HG03571 (cell line): ENCODE measurements at regions not wholly inside any gene's neighbourhood (a gene's known extent, or its start where the extent isn't known, plus 50 kb on each side); places are given as distances from the start of the nearest gene placed in this dataset.

Experiments
- ATAC-seq: cut with Tn5 transposase; IDR thresholded peaks from one replicate; pipeline ENCODE4 v1.9.1; 2021; ENCODE audit not compliant: unreplicated experiment

DNA sequence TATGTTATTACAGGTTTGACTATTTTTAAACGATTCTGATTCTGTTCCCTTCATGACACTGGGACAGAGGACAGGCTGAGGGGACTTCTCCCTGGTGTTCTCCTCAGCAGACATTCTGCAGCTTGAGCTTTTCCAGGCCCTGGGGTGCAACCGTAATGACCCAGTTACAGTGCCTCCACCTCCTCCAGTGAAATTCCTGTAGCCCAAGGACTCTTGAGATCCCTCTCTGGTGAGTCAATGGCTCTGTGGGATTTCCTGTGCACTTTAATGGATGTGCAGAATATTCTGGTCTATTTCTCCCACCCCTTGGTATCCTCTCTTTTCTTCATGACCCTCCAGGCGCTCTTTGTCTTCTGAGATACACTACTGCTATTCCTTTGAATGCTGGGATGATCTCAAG is 319.3 kb downstream of the INHBA start:
- no peak for ATAC-seq

DNA sequence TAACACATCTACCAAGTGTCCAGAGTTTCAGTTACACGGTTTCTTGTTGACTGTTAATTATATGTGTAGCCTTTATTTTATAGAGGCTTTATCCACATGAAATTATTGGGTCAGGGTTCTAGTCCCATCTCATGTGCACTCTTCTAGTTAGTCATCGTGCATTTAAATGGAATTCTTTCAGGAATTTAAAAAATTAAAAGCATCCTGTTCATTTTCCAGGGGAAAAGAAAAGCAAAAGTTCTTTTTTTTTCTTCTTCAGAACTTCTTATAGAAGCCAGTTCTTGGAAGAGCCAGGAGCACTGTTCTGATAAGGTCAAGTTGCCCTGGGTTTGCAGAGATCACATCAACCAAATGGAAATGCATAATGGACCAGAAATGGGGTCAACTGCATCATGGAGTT is 324.7 kb downstream of the INHBA start:
- ATAC-seq, result no peak

- ATAC-seq, result no peak
These were observed 327.3 kb downstream of the INHBA start for GRCh38 chr7:41375582-41375981.

GRCh38 chr7:41374150-41374848 is 328.6 kb downstream of the INHBA start:
- no peak for ATAC-seq

GRCh38 chr7:41367967-41368882 is 334.7 kb downstream of the INHBA start:
- ATAC-seq, result no peak

DNA sequence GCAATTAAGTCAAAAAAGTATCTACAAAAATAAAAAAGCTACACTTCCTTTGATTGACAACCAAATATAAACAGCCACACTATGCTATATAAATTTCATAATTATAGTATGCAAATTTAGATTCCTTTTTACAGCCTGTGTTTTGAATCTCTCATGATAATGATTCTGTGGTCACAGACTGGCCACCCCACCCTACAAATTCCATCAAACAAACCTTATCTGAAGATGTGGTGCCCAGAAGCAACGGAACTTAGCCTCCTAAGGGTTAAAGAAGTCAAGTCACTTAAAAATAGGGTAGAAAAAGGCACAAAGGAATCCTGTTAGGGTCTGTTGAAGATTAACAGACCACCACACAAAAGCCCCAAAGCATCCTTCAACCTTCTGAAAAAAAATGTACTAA is 351.8 kb downstream of the INHBA start:
- no peak for ATAC-seq

DNA sequence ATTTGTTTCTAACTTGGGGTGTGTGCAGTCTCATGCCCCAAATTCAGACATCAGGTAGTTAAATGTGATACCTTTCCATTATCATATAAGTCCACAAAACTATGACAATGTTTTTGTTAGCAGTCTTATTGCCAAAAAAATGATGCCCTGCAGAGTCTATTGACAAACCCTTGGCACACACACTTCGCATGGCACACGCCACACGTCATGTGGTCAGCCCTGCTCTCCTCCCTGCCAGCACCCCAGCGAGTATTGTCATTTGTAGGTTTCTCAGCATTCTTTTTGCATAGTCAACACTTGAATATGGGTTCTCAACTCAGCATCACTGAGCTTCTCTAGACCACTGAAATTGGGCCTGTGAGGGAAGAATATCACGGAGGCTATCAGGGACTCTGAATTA is 356.0 kb downstream of the INHBA start:
- no peak for ATAC-seq

DNA sequence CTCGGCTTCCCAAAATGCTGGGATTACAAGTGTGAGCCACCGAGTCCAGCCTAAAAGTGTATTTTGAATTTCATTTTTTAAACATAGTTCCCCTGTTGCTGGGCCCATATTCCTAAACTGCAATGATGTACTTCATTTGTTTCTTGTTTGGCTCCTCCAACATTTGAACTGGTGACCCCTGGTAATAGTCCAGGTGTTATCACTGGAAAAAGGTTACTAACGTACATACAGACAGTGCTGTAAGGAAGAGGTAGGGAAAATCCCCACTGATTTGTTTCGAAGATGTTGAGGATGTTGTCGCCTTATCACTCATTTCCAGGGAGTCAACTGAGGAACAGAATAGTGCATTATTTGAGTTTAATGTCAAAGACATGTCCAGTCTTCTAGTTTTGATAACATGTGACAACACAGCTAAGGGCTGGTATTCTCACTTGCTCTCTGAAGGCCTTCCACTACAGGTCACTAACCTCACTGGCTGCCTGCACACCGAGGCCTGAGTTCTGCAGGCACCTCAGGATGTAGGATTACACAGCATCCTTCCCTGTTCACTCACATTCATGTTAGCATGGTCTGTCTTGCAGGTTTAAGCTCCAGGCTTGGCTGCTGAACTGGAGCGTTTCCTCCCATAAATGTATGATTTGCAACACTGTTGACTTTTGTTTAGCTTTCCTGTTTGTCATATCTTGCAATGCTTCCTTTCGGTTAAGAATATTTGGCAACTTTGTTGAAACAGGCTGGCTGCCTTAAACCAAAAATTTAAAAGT is 362.8 kb downstream of the INHBA start:
- no peak for ATAC-seq

DNA sequence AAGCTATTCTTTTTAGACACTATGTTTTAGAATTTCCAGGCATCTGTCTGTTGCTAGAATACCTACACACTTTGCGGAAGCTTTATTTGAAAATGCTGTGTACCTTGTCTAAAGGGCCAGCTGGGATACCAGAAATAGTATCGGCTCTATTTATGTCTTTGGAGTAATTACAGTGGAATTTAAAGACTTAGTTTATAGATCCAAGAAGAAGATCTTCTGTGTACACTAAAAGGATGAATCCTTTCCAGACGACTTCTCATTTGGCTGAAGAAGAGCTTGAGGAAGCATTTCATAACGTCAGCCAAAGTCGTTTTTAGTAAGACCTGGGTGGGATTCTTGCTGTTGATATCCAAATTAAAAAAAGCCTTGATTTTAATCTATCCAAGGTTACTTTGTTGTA is 365.9 kb downstream of the INHBA start:
- ATAC-seq, result no peak

- no peak for ATAC-seq
These were observed 366.4 kb downstream of the INHBA start for GRCh38 chr7:41336455-41336952.

DNA sequence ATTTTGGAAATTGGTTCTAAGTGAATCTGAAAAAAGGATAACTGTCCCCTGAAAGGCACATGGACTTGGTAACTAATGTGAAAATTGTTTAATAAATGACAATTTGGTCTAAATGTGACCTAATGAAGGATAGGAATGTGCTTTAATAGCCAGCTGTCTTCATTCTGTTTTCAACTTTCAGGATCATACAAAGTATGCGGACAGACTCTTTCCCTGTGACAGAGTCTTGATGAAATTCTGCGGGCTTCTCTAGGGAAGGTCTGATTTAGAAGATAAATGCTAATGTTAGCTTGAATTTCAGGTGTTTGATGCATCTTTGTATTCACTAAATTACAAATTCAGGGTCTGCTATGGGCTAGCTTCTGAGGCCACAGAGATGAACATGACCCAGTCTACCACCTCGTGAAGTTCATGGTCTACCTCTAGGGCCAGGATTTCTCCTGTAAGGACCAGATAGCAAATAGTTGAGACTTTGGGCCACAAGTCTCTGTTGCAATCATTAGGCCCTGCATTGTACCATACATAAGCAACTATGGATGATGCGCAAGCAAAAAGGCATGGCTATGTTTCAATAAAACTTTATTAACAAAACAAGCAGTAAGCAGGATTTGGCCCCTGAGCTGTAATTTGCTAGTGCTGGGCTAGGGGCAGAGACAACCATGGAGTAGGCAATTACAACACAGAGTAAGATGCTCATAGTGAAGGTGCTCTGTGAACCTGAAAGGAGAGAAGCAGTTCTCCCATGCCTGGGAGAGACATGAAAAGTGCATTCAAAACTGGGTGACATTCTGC is 368.6 kb downstream of the INHBA start:
- ATAC-seq, result no peak

GRCh38 chr7:41333511-41333910 is 369.4 kb downstream of the INHBA start:
- no peak for ATAC-seq

DNA sequence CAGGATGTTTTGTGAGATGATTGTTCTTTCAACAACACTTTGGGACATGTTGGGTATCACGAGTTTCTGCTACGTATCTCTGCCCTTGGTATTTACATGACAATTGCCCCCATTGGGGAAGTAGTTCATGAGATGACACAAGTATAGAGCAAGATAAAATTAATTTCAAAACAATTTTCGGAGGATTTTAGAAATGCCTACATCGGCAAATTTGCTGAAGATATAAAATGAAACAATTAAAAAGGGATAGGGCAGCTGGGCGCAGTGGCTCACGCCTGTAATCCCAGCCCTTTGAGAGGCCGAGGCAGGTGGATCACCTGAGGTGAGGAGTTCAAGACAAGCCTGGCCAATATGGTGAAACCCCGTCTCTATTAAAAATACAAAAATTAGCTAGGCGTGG is 371.7 kb downstream of the INHBA start:
- no peak for ATAC-seq

- no peak for ATAC-seq
These were observed 374.3 kb downstream of the INHBA start for GRCh38 chr7:41328544-41328943.

- ATAC-seq, result no peak
These were observed 374.8 kb downstream of the INHBA start for GRCh38 chr7:41328131-41328530.

GRCh38 chr7:41326616-41327015 is 376.3 kb downstream of the INHBA start:
- no peak for ATAC-seq

GRCh38 chr7:41323806-41324205 is 379.1 kb downstream of the INHBA start:
- ATAC-seq, result no peak

- no peak for ATAC-seq
These were observed 383.3 kb downstream of the INHBA start for GRCh38 chr7:41319581-41319980.

DNA sequence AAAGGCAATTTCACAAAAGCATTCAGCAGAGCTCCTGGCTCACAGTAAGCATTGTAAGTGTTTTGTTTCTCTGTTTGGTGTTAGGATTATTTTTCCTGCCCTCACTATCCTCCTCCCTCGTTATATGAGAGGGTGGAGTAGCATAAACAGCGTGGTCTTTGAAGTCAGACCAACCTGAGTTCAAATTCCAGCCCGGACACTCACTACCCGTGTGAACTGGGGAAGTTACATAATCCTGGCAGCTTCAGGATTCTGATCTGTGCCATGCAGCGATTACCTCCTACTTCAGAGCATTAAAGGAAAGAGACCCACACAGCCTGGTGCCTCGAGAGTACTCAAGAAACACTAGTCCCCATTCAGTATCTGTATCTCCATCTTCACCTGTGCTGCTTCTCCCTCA is 386.5 kb downstream of the INHBA start:
- ATAC-seq, result no peak

DNA sequence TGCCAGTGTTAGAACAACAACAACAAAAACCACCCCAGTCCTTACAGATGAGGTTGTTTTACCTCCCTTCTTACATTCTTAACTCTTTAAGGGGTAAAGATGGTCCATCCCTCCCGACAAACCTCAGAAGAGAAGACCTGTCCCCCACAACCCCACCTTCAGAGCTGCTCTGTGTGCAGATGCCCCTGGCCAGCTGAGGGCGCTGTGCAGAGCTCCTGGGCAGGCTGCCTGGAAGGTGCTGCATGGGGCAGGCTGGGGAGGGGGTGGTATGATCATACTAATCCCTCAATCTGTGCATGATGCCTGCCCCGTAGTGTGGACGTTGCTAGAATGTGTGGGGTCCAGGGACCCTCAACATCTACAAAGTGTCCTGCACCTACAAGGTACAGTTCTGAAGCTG is 387.1 kb downstream of the INHBA start:
- no peak for ATAC-seq

- ATAC-seq, result no peak
These were observed 389.7 kb downstream of the INHBA start for GRCh38 chr7:41313171-41313570.
